ENCODE measurements at regions not wholly inside any gene's neighbourhood (a gene's known extent, or its start where the extent isn't known, plus 50 kb on each side); places are given as distances from the start of the nearest gene placed in this dataset.
A peak's percentile ranks its signal among the peaks of the same experiment; 100 is the strongest.

GRCh38 chr6:26149240-26149639, 62.0 kb downstream of the HFE start:
- no peak for DNase-seq

- DNase-seq: no peak
These were observed 65.2 kb downstream of the HFE start for GRCh38 chr6:26152226-26153101.

GRCh38 chr6:26155061-26155930, 68.1 kb downstream of the HFE start:
- no peak for DNase-seq

- peak; percentile 71 for DNase-seq
These were observed 69.0 kb downstream of the HFE start for GRCh38 chr6:26156105-26156849.

GRCh38 chr6:26156850-26157250, 69.6 kb downstream of the HFE start:
- DNase-seq: no peak

- DNase-seq: no peak
These were observed 70.2 kb downstream of the HFE start for GRCh38 chr6:26157251-26158075.

GRCh38 chr6:26158076-26158580, 70.9 kb downstream of the HFE start:
- DNase-seq: peak; percentile 27

GRCh38 chr6:26158581-26159356, 71.5 kb downstream of the HFE start:
- DNase-seq: peak; percentile 27

- no peak for DNase-seq
These were observed 72.4 kb downstream of the HFE start for GRCh38 chr6:26159357-26160273.

GRCh38 chr6:26161322-26161721, 74.1 kb downstream of the HFE start:
- no peak for DNase-seq

GRCh38 chr6:26162399-26162798, 75.2 kb downstream of the HFE start:
- no peak for DNase-seq

GRCh38 chr6:26163427-26164119, 76.3 kb downstream of the HFE start:
- no peak for DNase-seq

GRCh38 chr6:26164120-26164505, 76.9 kb downstream of the HFE start:
- DNase-seq: no peak

GRCh38 chr6:26165261-26165790, 78.1 kb downstream of the HFE start:
- no peak for DNase-seq

GRCh38 chr6:26170181-26170580, 83.0 kb downstream of the HFE start:
- DNase-seq: no peak

GRCh38 chr6:26170951-26171841, 84.0 kb downstream of the HFE start:
- no peak for DNase-seq

GRCh38 chr6:26172608-26172968, 85.4 kb downstream of the HFE start:
- no peak for DNase-seq

- no peak for DNase-seq
These were observed 86.6 kb downstream of the HFE start for GRCh38 chr6:26173836-26174145.

Measured in activated gamma-delta T cell (primary cell).